Caco-2 (cell line): ENCODE measurements at regions not wholly inside any gene's neighbourhood (a gene's known extent, or its start where the extent isn't known, plus 50 kb on each side); places are given as distances from the start of the nearest gene placed in this dataset.

Experiments used
- BruUV-seq: library from RNA; stranded (reverse); fragments of 400-500 nt; replicated peaks from 2 replicates; lab custom pipeline; 2021; lab: Mats Ljungman, UMichigan
- CTCF ChIA-PET: fragments of 300-600 bp; sonication (Branson Sonifier 250); formaldehyde crosslinking; loops from one replicate; lab custom pipeline; 2022; ENCODE audit warnings: antibody characterized with exemption; lab: Charles Lee
- POLR2A ChIA-PET: fragments of 300-600 bp; sonication (Branson Sonifier 250); formaldehyde crosslinking; loops from one replicate; lab custom pipeline; 2022; ENCODE audit warnings: antibody characterized with exemption; lab: Charles Lee
- DNase-seq, 2 experiments: peaks; one replicate each; pipeline versions ENCODE4 v3.0.0 to v3.0.0-alpha.2; 2020 to 2022
- H3K27me3 ChIP-seq: replicated peaks from 2 replicates; pipeline ENCODE4 v1.6.0; 2011; ENCODE audit warnings: low read length; ENCODE audit not compliant: control insufficient read depth, insufficient read depth
- H3K36me3 ChIP-seq: 2 replicates; pipeline ENCODE4 v1.5.1; 2011; ENCODE audit warnings: low read length; ENCODE audit not compliant: control insufficient read depth, insufficient read depth
- H3K4me1 ChIP-seq: fragments of 250-450 bp; sonication (Bioruptor Pico); 2 replicates; pipeline ENCODE4 v1.5.1; 2020; ENCODE audit warnings: mild to moderate bottlenecking
- H3K4me3 ChIP-seq: 2 replicates; pipeline ENCODE4 v1.5.1; 2011; ENCODE audit warnings: low read depth, mild to moderate bottlenecking, control low read depth, low read length
- H3K9me3 ChIP-seq: fragments of 250-450 bp; sonication (Bioruptor Pico); 2 replicates; pipeline ENCODE4 v1.5.1; 2020; ENCODE audit warnings: mild to moderate bottlenecking, moderate library complexity
- H3K27ac Mint-ChIP-seq: one replicate; pipeline ENCODE4 v1.8.0; 2022; ENCODE audit warnings: mixed read lengths; ENCODE audit not compliant: unreplicated experiment
- H3K27me3 Mint-ChIP-seq: one replicate; pipeline ENCODE4 v1.8.0; 2022; ENCODE audit warnings: mixed read lengths; ENCODE audit not compliant: insufficient read depth, unreplicated experiment
- H3K36me3 Mint-ChIP-seq: one replicate; pipeline ENCODE4 v1.8.0; 2022; ENCODE audit warnings: mild to moderate bottlenecking, mixed read lengths; ENCODE audit not compliant: insufficient read depth, unreplicated experiment
- H3K4me1 Mint-ChIP-seq: one replicate; pipeline ENCODE4 v1.8.0; 2022; ENCODE audit warnings: low read depth, mixed read lengths; ENCODE audit not compliant: unreplicated experiment
- H3K4me3 Mint-ChIP-seq: one replicate; pipeline ENCODE4 v1.8.0; 2022; ENCODE audit warnings: mild to moderate bottlenecking, moderate library complexity, mixed read lengths; ENCODE audit not compliant: unreplicated experiment
- H3K9me3 Mint-ChIP-seq: one replicate; pipeline ENCODE4 v1.8.0; 2022; ENCODE audit warnings: mixed read lengths; ENCODE audit not compliant: unreplicated experiment
- intact Hi-C: fragments of 100-400 bp; cut with micrococcal nuclease; formaldehyde crosslinking; loops from one replicate; pipeline ENCODE4 v1.10.0; 2022; ENCODE audit not compliant: unreplicated experiment
- TF ChIP-seq, protein P1 (sequence below), 2 experiments: fragments of 200-600 bp in 1 of 2; IDR thresholded peaks; 1 replicate in 1 of 2; 2 replicates in 1 of 2; pipeline versions ENCODE4 v1.5.1 to v1.8.0; 2011 to 2022; ENCODE audit warnings: antibody characterized with exemption in 1 of 2, control low read depth in 1 of 2, inconsistent platforms in 1 of 2, low read depth in 1 of 2, low read length in 1 of 2, mild to moderate bottlenecking in 1 of 2, moderate library complexity in 1 of 2; ENCODE audit not compliant: insufficient read depth in 1 of 2, severe bottlenecking in 1 of 2, unreplicated experiment in 1 of 2

DNA sequence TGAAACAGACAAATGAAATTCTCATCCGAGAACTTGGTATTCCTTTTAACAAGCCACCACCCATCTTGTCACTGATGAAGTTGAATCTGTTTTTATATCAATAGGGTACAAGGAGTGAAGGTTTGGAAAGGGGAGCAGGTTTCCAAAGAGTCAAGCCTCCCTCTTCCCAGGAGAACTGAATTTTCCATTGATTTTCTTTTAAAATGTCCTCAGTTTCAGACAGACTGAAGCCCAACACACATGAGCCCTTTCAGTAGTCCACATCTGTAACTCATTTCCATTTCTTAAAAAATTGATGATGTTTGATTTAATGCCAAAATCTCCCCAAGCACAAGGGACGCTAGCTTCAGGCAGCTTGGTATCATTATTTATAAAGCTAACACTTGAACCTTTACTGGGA is 187.7 kb downstream of the FOXB1 start:
- Mint-ChIP-seq H3K27me3 (peaks cover 10% of the 10 kb centered on the region), H3K4me1 (no peaks in the 10 kb centered on the region), H3K4me3 (no peak overlapping the region), H3K36me3 (no peaks in the 10 kb centered on the region), H3K9me3 (no peaks in the 10 kb centered on the region), H3K27ac (no peak overlapping the region)
- POLR2A ChIA-PET, result no interaction called here
- CTCF ChIA-PET, result no interaction called here
- Histone ChIP-seq H3K27me3 (no peaks in the 10 kb centered on the region; the same call in 1 of the 2 replicates), H3K9me3 (no peaks in the 10 kb centered on the region), H3K4me1 (no peaks in the 10 kb centered on the region), H3K36me3 (no peaks in the 10 kb centered on the region), H3K4me3 (no peak overlapping the region)
- TF ChIP-seq, protein P1, sequence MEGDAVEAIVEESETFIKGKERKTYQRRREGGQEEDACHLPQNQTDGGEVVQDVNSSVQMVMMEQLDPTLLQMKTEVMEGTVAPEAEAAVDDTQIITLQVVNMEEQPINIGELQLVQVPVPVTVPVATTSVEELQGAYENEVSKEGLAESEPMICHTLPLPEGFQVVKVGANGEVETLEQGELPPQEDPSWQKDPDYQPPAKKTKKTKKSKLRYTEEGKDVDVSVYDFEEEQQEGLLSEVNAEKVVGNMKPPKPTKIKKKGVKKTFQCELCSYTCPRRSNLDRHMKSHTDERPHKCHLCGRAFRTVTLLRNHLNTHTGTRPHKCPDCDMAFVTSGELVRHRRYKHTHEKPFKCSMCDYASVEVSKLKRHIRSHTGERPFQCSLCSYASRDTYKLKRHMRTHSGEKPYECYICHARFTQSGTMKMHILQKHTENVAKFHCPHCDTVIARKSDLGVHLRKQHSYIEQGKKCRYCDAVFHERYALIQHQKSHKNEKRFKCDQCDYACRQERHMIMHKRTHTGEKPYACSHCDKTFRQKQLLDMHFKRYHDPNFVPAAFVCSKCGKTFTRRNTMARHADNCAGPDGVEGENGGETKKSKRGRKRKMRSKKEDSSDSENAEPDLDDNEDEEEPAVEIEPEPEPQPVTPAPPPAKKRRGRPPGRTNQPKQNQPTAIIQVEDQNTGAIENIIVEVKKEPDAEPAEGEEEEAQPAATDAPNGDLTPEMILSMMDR (IDR thresholded peaks at IDR 0.05; ENCODE audit: insufficient read depth in 1 of 2, low read depth in 1 of 2, low read length in 1 of 2, severe bottlenecking in 1 of 2, unreplicated experiment in 1 of 2), result no peak
- no peak for DNase-seq
- intact Hi-C loops, result no loop called here
- no TSS peak for BruUV-seq

DNA sequence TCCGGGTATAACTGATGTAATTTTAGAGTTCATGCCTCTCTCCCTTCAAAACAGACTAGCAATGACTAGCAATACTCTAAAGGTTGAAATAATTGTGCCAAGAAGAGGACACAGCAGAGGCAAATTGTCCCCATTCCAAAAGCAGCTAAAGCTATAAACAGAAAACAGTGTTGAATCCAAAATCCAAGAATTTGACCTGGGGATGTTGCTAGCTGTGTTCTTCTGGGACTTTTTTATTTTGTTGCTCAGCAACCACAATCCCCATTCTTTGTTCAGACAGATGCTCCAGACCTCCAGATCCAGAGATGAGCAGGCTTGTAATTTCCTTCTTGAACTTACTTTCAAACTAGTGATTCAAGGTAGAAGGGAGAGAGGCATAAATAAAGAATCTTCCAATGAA is 191.5 kb downstream of the FOXB1 start:
- Mint-ChIP-seq H3K27ac (no peak overlapping the region), H3K4me3 (no peak overlapping the region), H3K36me3 (no peaks in the 10 kb centered on the region), H3K9me3 (no peaks in the 10 kb centered on the region), H3K4me1 (no peaks in the 10 kb centered on the region), H3K27me3 (peaks cover 16% of the 10 kb centered on the region)
- Histone ChIP-seq H3K27me3 (no peaks in the 10 kb centered on the region; the same call in 1 of the 2 replicates), H3K4me3 (no peak overlapping the region), H3K9me3 (no peaks in the 10 kb centered on the region), H3K4me1 (no peaks in the 10 kb centered on the region), H3K36me3 (no peaks in the 10 kb centered on the region)
- no TSS peak for BruUV-seq
- CTCF ChIA-PET, result interaction anchor here (0.7 kb wide), 1 partner anchor 249 kb away, joined by 3 read pairs; no protein-coding TSS in a partner anchor
- POLR2A ChIA-PET, result no interaction called here
- TF ChIP-seq, protein P1 (IDR thresholded peaks at IDR 0.05; ENCODE audit: insufficient read depth in 1 of 2, low read depth in 1 of 2, low read length in 1 of 2, severe bottlenecking in 1 of 2, unreplicated experiment in 1 of 2), result no peak
- DNase-seq, result no peak
- intact Hi-C loops, result no loop called here

DNA sequence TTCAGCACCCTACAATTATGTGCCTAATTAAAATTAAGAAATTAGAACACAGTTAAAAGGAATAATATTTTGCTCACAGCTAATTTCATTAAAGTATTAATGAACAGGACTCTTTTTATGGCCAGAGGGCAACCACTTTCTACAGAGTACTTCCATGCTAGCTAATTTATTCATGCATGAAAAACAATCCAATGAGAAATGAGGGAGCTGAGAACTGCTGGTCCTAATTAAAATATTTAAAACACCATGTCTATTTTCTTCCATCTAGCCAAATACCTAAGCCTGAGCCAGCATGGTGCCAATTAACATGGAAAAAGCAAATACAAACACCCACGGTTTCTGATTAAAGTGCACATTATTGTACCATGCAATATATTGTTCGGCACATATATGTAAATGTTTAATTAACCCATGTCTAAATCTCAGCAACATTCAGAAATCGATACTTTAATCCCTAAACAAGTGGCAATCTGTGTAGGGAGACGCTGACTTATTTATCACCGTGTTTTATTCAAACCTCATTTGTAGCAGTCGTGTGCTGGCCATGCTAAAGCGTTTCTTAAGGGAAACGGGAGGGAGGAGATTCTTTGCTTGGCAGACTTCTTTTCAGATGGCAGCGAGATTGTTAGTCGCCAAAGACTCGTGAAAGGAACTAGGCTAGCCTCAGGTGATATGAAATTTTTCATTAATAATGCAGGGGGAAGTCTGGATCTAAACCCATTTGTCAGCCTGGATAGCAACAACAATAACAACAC is 193.5 kb downstream of the ANXA2 start:
- no peak overlapping the region for H3K4me3 Mint-ChIP-seq
- H3K27ac Mint-ChIP-seq, result no peak overlapping the region
- no peaks in the 10 kb centered on the region for H3K9me3 ChIP-seq
- ChIA-PET POLR2A (no interaction called here), CTCF (interaction anchor here (0.7 kb wide), 1 partner anchor 121 kb away, joined by 8 read pairs; no protein-coding TSS in a partner anchor)
- H3K4me1 Mint-ChIP-seq, result no peaks in the 10 kb centered on the region
- H3K27me3 Mint-ChIP-seq, result peaks cover 6% of the 10 kb centered on the region
- TF ChIP-seq, protein P1 (IDR thresholded peaks at IDR 0.05; ENCODE audit: insufficient read depth in 1 of 2, low read depth in 1 of 2, low read length in 1 of 2, severe bottlenecking in 1 of 2, unreplicated experiment in 1 of 2), result no peak
- intact Hi-C loops, result no loop called here
- no peaks in the 10 kb centered on the region for H3K9me3 Mint-ChIP-seq
- H3K27me3 ChIP-seq, result no peaks in the 10 kb centered on the region
- no peaks in the 10 kb centered on the region for H3K4me1 ChIP-seq
- no peaks in the 10 kb centered on the region for H3K36me3 ChIP-seq
- DNase-seq, result no peak
- H3K4me3 ChIP-seq, result no peak overlapping the region
- H3K36me3 Mint-ChIP-seq, result no peaks in the 10 kb centered on the region
- no TSS peak for BruUV-seq
